ENCODE measurements at regions not wholly inside any gene's neighbourhood (a gene's known extent, or its start where the extent isn't known, plus 50 kb on each side); places are given as distances from the start of the nearest gene placed in this dataset.

DNA sequence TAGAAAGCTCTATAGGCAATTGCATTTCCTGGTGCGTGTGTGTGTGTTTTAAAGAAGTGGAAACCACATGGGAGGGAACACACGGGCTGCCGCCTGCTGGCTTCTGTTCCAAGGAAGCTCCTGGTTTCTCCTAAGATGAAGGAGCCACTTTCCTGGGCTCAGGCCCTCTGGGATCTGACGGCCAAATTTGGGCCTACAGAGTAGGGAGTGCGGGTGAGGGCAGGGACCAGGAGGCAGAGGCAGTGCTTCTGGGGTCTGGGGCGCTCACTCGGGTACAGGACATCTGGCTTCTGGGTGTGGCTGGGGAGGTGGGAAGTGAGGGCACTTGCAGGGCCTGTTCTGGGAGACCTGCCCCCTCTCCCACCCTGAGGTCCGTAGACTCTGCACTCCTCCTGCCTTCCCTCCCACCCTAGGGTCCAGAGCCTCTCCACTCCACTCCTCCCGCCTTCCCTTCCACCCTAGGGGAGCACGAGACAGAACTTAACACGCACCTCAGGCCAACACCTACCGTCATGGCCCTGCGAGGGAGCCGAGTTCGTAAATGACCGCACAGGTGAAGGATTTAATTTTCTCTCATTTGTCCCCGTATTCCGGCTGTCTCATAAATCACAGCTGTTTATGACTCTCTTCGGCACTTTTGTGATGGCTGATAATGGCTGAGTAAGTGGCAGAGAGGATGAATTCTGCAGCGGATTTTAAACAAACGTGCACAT is 127.7 kb downstream of the KIF26A start:
- WGBS (ENCODE audit: insufficient coverage, low coverage, missing lambda C conversion rate) = 2% methylated on average over 10 of the region's 21 CpGs
- intact Hi-C loops (cut with micrococcal nuclease) = no loop called here
- POLR2A ChIA-PET = no interaction called here
- TF ChIP-seq MXI1 (IDR thresholded peaks at IDR 0.05; ENCODE audit: low read depth, low read length) (no peak), SREBF1 (IDR thresholded peaks at IDR 0.05; ENCODE audit: borderline replicate concordance, low read depth, low read length) (no peak), ILF3 (IDR thresholded peaks at IDR 0.05; ENCODE audit: borderline replicate concordance) (no peak), SMC3 (conservative IDR thresholded peaks at IDR 0.05; ENCODE audit: insufficient read depth, low read depth, low read length) (no peak), HCFC1 (IDR thresholded peaks at IDR 0.05; ENCODE audit: low read depth, low read length) (no peak), TEAD4 (IDR thresholded peaks at IDR 0.05; ENCODE audit: low read length) (no peak), TEAD4 (CRISPR knock-in tag; IDR thresholded peaks at IDR 0.05; ENCODE audit: borderline replicate concordance) (no peak), MEIS2 (IDR thresholded peaks at IDR 0.05; ENCODE audit: partially characterized antibody) (no peak), NCOA2 (IDR thresholded peaks at IDR 0.05; ENCODE audit: partially characterized antibody in 2 of 2) (no peak), NR2C1 (IDR thresholded peaks at IDR 0.05) (no peak), NR2C1 (tag; IDR thresholded peaks at IDR 0.05) (no peak), SRSF3 (IDR thresholded peaks at IDR 0.05; ENCODE audit: insufficient read depth, low read length) (no peak)
- TF ChIP-seq, protein P1, sequence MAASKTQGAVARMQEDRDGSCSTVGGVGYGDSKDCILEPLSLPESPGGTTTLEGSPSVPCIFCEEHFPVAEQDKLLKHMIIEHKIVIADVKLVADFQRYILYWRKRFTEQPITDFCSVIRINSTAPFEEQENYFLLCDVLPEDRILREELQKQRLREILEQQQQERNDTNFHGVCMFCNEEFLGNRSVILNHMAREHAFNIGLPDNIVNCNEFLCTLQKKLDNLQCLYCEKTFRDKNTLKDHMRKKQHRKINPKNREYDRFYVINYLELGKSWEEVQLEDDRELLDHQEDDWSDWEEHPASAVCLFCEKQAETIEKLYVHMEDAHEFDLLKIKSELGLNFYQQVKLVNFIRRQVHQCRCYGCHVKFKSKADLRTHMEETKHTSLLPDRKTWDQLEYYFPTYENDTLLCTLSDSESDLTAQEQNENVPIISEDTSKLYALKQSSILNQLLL (CRISPR knock-in tag; IDR thresholded peaks at IDR 0.05; ENCODE audit: borderline replicate concordance) = no peak
- TF ChIP-seq, protein P2, sequence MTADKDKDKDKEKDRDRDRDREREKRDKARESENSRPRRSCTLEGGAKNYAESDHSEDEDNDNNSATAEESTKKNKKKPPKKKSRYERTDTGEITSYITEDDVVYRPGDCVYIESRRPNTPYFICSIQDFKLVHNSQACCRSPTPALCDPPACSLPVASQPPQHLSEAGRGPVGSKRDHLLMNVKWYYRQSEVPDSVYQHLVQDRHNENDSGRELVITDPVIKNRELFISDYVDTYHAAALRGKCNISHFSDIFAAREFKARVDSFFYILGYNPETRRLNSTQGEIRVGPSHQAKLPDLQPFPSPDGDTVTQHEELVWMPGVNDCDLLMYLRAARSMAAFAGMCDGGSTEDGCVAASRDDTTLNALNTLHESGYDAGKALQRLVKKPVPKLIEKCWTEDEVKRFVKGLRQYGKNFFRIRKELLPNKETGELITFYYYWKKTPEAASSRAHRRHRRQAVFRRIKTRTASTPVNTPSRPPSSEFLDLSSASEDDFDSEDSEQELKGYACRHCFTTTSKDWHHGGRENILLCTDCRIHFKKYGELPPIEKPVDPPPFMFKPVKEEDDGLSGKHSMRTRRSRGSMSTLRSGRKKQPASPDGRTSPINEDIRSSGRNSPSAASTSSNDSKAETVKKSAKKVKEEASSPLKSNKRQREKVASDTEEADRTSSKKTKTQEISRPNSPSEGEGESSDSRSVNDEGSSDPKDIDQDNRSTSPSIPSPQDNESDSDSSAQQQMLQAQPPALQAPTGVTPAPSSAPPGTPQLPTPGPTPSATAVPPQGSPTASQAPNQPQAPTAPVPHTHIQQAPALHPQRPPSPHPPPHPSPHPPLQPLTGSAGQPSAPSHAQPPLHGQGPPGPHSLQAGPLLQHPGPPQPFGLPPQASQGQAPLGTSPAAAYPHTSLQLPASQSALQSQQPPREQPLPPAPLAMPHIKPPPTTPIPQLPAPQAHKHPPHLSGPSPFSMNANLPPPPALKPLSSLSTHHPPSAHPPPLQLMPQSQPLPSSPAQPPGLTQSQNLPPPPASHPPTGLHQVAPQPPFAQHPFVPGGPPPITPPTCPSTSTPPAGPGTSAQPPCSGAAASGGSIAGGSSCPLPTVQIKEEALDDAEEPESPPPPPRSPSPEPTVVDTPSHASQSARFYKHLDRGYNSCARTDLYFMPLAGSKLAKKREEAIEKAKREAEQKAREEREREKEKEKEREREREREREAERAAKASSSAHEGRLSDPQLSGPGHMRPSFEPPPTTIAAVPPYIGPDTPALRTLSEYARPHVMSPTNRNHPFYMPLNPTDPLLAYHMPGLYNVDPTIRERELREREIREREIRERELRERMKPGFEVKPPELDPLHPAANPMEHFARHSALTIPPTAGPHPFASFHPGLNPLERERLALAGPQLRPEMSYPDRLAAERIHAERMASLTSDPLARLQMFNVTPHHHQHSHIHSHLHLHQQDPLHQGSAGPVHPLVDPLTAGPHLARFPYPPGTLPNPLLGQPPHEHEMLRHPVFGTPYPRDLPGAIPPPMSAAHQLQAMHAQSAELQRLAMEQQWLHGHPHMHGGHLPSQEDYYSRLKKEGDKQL (CRISPR knock-in tag; IDR thresholded peaks at IDR 0.05; ENCODE audit: borderline replicate concordance) = no peak
- TF ChIP-seq, protein P3, sequence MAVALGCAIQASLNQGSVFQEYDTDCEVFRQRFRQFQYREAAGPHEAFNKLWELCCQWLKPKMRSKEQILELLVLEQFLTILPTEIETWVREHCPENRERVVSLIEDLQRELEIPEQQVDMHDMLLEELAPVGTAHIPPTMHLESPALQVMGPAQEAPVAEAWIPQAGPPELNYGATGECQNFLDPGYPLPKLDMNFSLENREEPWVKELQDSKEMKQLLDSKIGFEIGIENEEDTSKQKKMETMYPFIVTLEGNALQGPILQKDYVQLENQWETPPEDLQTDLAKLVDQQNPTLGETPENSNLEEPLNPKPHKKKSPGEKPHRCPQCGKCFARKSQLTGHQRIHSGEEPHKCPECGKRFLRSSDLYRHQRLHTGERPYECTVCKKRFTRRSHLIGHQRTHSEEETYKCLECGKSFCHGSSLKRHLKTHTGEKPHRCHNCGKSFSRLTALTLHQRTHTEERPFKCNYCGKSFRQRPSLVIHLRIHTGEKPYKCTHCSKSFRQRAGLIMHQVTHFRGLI (CRISPR knock-in tag; IDR thresholded peaks at IDR 0.05) = no peak

More for the DNA sequence above, 127.7 kb downstream of the KIF26A start:
- Histone ChIP-seq H3K27me3 (ENCODE audit: control insufficient read depth in 2 of 2, insufficient read depth in 2 of 2, low read length in 2 of 2) (peaks cover 0 to 11% of the 10 kb centered on the region in 2 experiments; a peak in 2 of 5 replicates), H3K4me1 (replicated peaks in 1 of 2; ENCODE audit: control insufficient read depth in 2 of 2, insufficient read depth in 2 of 2, low read length in 2 of 2) (no peaks in the 10 kb centered on the region; a peak in 1 of 5 replicates), H3K79me2 (ENCODE audit: control insufficient read depth, insufficient read depth, low read length) (no peaks in the 10 kb centered on the region), H3K4me3 (no peak overlapping the region), H4K20me1 (replicated peaks; ENCODE audit: control insufficient read depth, insufficient read depth, low read length) (no peaks in the 10 kb centered on the region), H3K4me2 (ENCODE audit: insufficient read depth, low read length) (no peak overlapping the region), H3K9me3 (replicated peaks; ENCODE audit: control insufficient read depth, insufficient read depth, low read depth, low read length) (no peaks in the 10 kb centered on the region), H3K9ac (ENCODE audit: insufficient read depth in 1 of 2, low read depth in 2 of 2, low read length in 2 of 2) (no peak overlapping the region), H3K9me1 (ENCODE audit: control insufficient read depth, insufficient read depth, low read length) (no peaks in the 10 kb centered on the region), H3K36me3 (ENCODE audit: control insufficient read depth, insufficient read depth, low read length) (no peaks in the 10 kb centered on the region), H2AFZ (ENCODE audit: low read depth, low read length) (no peak overlapping the region), H3K27ac (ENCODE audit: extremely low read depth, low read depth, low read length) (no peak overlapping the region)
- in situ Hi-C loops (cut with MboI) = no loop called here
- BruUV-seq (replicated peaks) = no TSS peak
- CTCF ChIA-PET (ENCODE audit: low intra/inter-chr PET ratio) = no interaction called here
- DNase-seq (ENCODE audit: extremely low read depth in 1 of 4, low spot score in 3 of 4) (no peak), ATAC-seq (no peak), FAIRE-seq (no peak)

Measured in K562 (cell line).